Body of pancreas (tissue), 4 donors: ENCODE measurements at regions not wholly inside any gene's neighbourhood (a gene's known extent, or its start where the extent isn't known, plus 50 kb on each side); places are given as distances from the start of the nearest gene placed in this dataset.
"Not testable (repeated sequence)": the region's sequence is repeated elsewhere in the genome, so short reads cannot be mapped to it uniquely, and the experiment has no call there.

Source experiments
- ATAC-seq: fragments of 150-250 bp; one replicate; pipeline ENCODE4 v1.9.1; 2016
- DNase-seq, 4 donors: peaks; one replicate each; pipeline ENCODE4 v3.0.0-alpha.2; 2019
- H3K27ac ChIP-seq, 4 donors: fragments of 200-600 bp; sonication (generic); 1 replicate in 3 of 4; 2 replicates in 1 of 4; pipeline versions ENCODE4 v1.5.1 to v1.6.1; 2016 to 2019; ENCODE audit warnings: mild to moderate bottlenecking in 1 of 4, mixed read lengths in 1 of 4, moderate library complexity in 1 of 4
- H3K27me3 ChIP-seq, 2 donors: fragments of 200-600 bp; sonication (generic); one replicate each; pipeline ENCODE4 v1.6.0; 2016; ENCODE audit warnings: mild to moderate bottlenecking in 1 of 2
- H3K36me3 ChIP-seq, 2 donors: fragments of 200-600 bp; sonication (generic); replicated peaks in 1 of 2; 2 replicates each; pipeline ENCODE4 v1.5.1; 2016; ENCODE audit warnings: low read depth in 2 of 2; ENCODE audit not compliant: insufficient read depth in 1 of 2
- H3K4me1 ChIP-seq: fragments of 200-600 bp; sonication (generic); one replicate; pipeline ENCODE4 v1.6.0; 2016
- H3K4me3 ChIP-seq, 2 donors: fragments of 200-600 bp; sonication (generic); 1 replicate in 1 of 2; 2 replicates in 1 of 2; pipeline ENCODE4 v1.5.1; 2016 to 2019
- H3K9me3 ChIP-seq, 3 donors: fragments of 200-600 bp; sonication (generic); 1 replicate in 2 of 3; 2 replicates in 1 of 3; pipeline ENCODE4 v1.5.1; 2016
- POLR2A ChIP-seq, 3 donors: fragments of 450-650 bp; IDR thresholded peaks; one replicate each; pipeline ENCODE4 v1.6.1; 2016; ENCODE audit warnings: antibody characterized with exemption in 3 of 3, mild to moderate bottlenecking in 2 of 3
- WGBS, 2 donors: methylation state at CpG; one replicate each; pipeline ENCODE4 v1.1.5; 2017; 5-methylcytosine and 5-hydroxymethylcytosine counted together
- intact Hi-C: fragments of 100-400 bp; cut with DNase I; formaldehyde crosslinking; loops from one replicate; pipeline ENCODE4 v1.15.1; 2023
- TF ChIP-seq, protein P1 (sequence below), 7 experiments: fragments of 450-650 bp in 4 of 7; fragments of 200-600 bp in 3 of 7; sonication (generic) in 3 of 7; IDR thresholded peaks; one replicate each; pipeline ENCODE4 v1.5.1; 2016 to 2019; ENCODE audit warnings: antibody characterized with exemption in 7 of 7

- no peak for ATAC-seq
- H3K36me3 ChIP-seq = no peaks in the 10 kb centered on the region
- TF ChIP-seq, protein P1, sequence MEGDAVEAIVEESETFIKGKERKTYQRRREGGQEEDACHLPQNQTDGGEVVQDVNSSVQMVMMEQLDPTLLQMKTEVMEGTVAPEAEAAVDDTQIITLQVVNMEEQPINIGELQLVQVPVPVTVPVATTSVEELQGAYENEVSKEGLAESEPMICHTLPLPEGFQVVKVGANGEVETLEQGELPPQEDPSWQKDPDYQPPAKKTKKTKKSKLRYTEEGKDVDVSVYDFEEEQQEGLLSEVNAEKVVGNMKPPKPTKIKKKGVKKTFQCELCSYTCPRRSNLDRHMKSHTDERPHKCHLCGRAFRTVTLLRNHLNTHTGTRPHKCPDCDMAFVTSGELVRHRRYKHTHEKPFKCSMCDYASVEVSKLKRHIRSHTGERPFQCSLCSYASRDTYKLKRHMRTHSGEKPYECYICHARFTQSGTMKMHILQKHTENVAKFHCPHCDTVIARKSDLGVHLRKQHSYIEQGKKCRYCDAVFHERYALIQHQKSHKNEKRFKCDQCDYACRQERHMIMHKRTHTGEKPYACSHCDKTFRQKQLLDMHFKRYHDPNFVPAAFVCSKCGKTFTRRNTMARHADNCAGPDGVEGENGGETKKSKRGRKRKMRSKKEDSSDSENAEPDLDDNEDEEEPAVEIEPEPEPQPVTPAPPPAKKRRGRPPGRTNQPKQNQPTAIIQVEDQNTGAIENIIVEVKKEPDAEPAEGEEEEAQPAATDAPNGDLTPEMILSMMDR (IDR thresholded peaks at IDR 0.05) = no peak
- TF ChIP-seq POLR2A (IDR thresholded peaks at IDR 0.05) = no peak
- no peak overlapping the region for H3K27ac ChIP-seq
- 61 to 67% methylated on average over 3 of the region's 3 CpGs for WGBS, 2 donors
- no peak overlapping the region for H3K4me3 ChIP-seq
- no peaks in the 10 kb centered on the region for H3K27me3 ChIP-seq
- intact Hi-C loops = no loop called here
- H3K4me1 ChIP-seq = no peaks in the 10 kb centered on the region
- no peaks in the 10 kb centered on the region for H3K9me3 ChIP-seq
- DNase-seq = no peak
Observed at GRCh38 chr7:41559426-41559825, 143.5 kb downstream of the INHBA start.

DNA sequence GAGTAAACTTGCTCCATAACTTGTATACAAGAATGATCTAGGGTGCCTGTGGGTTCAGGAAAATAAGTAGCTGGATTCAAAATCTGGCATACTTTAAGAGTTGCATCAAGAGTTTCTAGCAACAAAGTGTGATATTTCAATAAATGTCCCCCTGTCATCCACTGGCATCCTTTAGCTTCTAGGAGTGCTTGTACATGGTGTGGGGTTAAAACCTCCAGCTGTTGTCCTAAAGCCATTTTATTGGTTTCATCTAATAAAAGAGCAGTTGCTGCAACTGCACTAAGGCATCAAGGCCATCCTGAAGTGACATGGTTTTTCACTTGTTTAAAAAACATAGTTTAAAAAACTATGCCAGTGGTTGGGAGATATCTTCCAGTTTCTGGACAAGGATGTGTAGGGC, 148.4 kb downstream of the INHBA start:
- intact Hi-C loops = no loop called here
- H3K27ac ChIP-seq = no peak overlapping the region
- H3K9me3 ChIP-seq = no peaks in the 10 kb centered on the region
- DNase-seq (no peak), ATAC-seq (no peak)
- no peaks in the 10 kb centered on the region for H3K27me3 ChIP-seq
- H3K4me1 ChIP-seq = no peaks in the 10 kb centered on the region
- H3K4me3 ChIP-seq = no peak overlapping the region
- TF ChIP-seq, protein P1 (IDR thresholded peaks at IDR 0.05) = no peak
- TF ChIP-seq POLR2A (IDR thresholded peaks at IDR 0.05) = no peak
- no peaks in the 10 kb centered on the region for H3K36me3 ChIP-seq

GRCh38 chr7:41550046-41550445, 152.8 kb downstream of the INHBA start:
- H3K9me3 ChIP-seq, H3K36me3 ChIP-seq, H3K4me1 ChIP-seq, DNase-seq, H3K27me3 ChIP-seq, ATAC-seq, H3K4me3 ChIP-seq, intact Hi-C loops, H3K27ac ChIP-seq: not testable (repeated sequence)

GRCh38 chr7:41544241-41544640, 158.6 kb downstream of the INHBA start:
- no peaks in the 10 kb centered on the region for H3K9me3 ChIP-seq
- DNase-seq (no peak), ATAC-seq (no peak)
- H3K4me3 ChIP-seq = no peak overlapping the region
- 52 to 54% methylated on average over 5 of the region's 5 CpGs for WGBS, 2 donors
- H3K27ac ChIP-seq = no peak overlapping the region
- H3K27me3 ChIP-seq = no peaks in the 10 kb centered on the region
- intact Hi-C loops = no loop called here
- TF ChIP-seq, protein P1 (IDR thresholded peaks at IDR 0.05) = no peak
- no peak for TF ChIP-seq POLR2A (IDR thresholded peaks at IDR 0.05)
- H3K36me3 ChIP-seq = no peaks in the 10 kb centered on the region
- no peaks in the 10 kb centered on the region for H3K4me1 ChIP-seq

GRCh38 chr7:41540601-41541000, 162.3 kb downstream of the INHBA start:
- H3K4me3 ChIP-seq = no peak overlapping the region
- no peaks in the 10 kb centered on the region for H3K4me1 ChIP-seq
- intact Hi-C loops = no loop called here
- no peak overlapping the region for H3K27ac ChIP-seq
- no peak for ATAC-seq
- no peaks in the 10 kb centered on the region for H3K36me3 ChIP-seq
- H3K27me3 ChIP-seq = no peaks in the 10 kb centered on the region
- TF ChIP-seq, protein P1 (IDR thresholded peaks at IDR 0.05) = no peak
- no peak for TF ChIP-seq POLR2A (IDR thresholded peaks at IDR 0.05)
- no peak for DNase-seq
- no peaks in the 10 kb centered on the region for H3K9me3 ChIP-seq
- WGBS, 2 donors = 54 to 60% methylated on average over 3 of the region's 3 CpGs
